CD14-positive monocyte (primary cell): ENCODE measurements at regions not wholly inside any gene's neighbourhood (a gene's known extent, or its start where the extent isn't known, plus 50 kb on each side); places are given as distances from the start of the nearest gene placed in this dataset.

Source experiments
- DNase-seq, 3 donors: peaks; one replicate each; pipeline ENCODE4 v3.0.0-alpha.2; 2011 to 2022
- H2AFZ ChIP-seq: 2 replicates; pipeline ENCODE4 v1.6.0; 2012; ENCODE audit warnings: mild to moderate bottlenecking, low read depth, low read length, inconsistent platforms; ENCODE audit not compliant: insufficient read depth, poor library complexity, severe bottlenecking
- H3K27ac ChIP-seq, 2 donors: 1 replicate in 1 of 2; 2 replicates in 1 of 2; pipeline ENCODE4 v1.5.1; 2012 to 2013; ENCODE audit warnings: low read length in 2 of 2, control low read depth in 1 of 2, inconsistent platforms in 1 of 2, low read depth in 1 of 2, mild to moderate bottlenecking in 1 of 2
- H3K27me3 ChIP-seq, 2 donors: one replicate each; pipeline versions ENCODE4 v1.6.0 to v1.6.1; 2011 to 2013; ENCODE audit warnings: low read length in 2 of 2; ENCODE audit not compliant: control insufficient read depth in 2 of 2, insufficient read depth in 2 of 2
- H3K36me3 ChIP-seq, 2 donors: replicated peaks in 1 of 2; 1 replicate in 1 of 2; 2 replicates in 1 of 2; pipeline versions ENCODE4 v1.5.1 to v1.6.1; 2012 to 2013; ENCODE audit warnings: low read length in 2 of 2, control low read depth in 1 of 2, inconsistent platforms in 1 of 2, mild to moderate bottlenecking in 1 of 2; ENCODE audit not compliant: insufficient read depth in 2 of 2, control insufficient read depth in 1 of 2
- H3K4me1 ChIP-seq, 2 donors: 1 replicate in 1 of 2; 2 replicates in 1 of 2; pipeline versions ENCODE4 v1.5.1 to v1.6.1; 2012 to 2013; ENCODE audit warnings: low read length in 2 of 2, control low read depth in 1 of 2, inconsistent platforms in 1 of 2, mild to moderate bottlenecking in 1 of 2, moderate library complexity in 1 of 2; ENCODE audit not compliant: insufficient read depth in 2 of 2, control insufficient read depth in 1 of 2
- H3K4me2 ChIP-seq: replicated peaks from 2 replicates; pipeline ENCODE3; 2012; ENCODE audit warnings: low read length, moderate library complexity, mild to moderate bottlenecking; ENCODE audit not compliant: poor library complexity, severe bottlenecking; ENCODE audit errors: extremely low read depth
- H3K4me3 ChIP-seq, 3 experiments: fragments of 200-600 bp in 1 of 3; sonication (generic) in 1 of 3; replicated peaks in 1 of 3; 1 replicate in 2 of 3; 2 replicates in 1 of 3; pipeline ENCODE4 v1.5.1; 2011 to 2013; ENCODE audit warnings: low read length in 3 of 3, mild to moderate bottlenecking in 3 of 3, control low read depth in 2 of 3, low read depth in 2 of 3, inconsistent platforms in 1 of 3, moderate library complexity in 1 of 3
- H3K79me2 ChIP-seq: 2 replicates; pipeline ENCODE4 v1.6.0; 2012; ENCODE audit warnings: mild to moderate bottlenecking, control low read depth, inconsistent platforms, low read length, moderate library complexity; ENCODE audit not compliant: insufficient read depth
- H3K9ac ChIP-seq: 2 replicates; pipeline ENCODE4 v1.6.0; 2017; ENCODE audit warnings: low read length, mild to moderate bottlenecking; ENCODE audit not compliant: insufficient read depth, poor library complexity, severe bottlenecking
- H3K9me3 ChIP-seq, 2 donors: replicated peaks in 1 of 2; 1 replicate in 1 of 2; 2 replicates in 1 of 2; pipeline versions ENCODE4 v1.5.1 to v1.6.1; 2012 to 2013; ENCODE audit warnings: low read length in 2 of 2, control low read depth in 1 of 2; ENCODE audit not compliant: control insufficient read depth in 1 of 2, insufficient read depth in 1 of 2
- H4K20me1 ChIP-seq: 2 replicates; pipeline ENCODE4 v1.6.0; 2012; ENCODE audit warnings: mild to moderate bottlenecking, low read length, control low read depth, moderate library complexity; ENCODE audit not compliant: insufficient read depth
- H3K27ac Mint-ChIP-seq, 7 donors: one replicate each; pipeline ENCODE4 v1.8.0; 2020; ENCODE audit warnings: mild to moderate bottlenecking in 7 of 7, mixed read lengths in 7 of 7, moderate library complexity in 6 of 7, inconsistent platforms in 2 of 7
- H3K27me3 Mint-ChIP-seq, 3 donors: one replicate each; pipeline ENCODE4 v1.8.0; 2021 to 2022; ENCODE audit warnings: low read depth in 3 of 3, mild to moderate bottlenecking in 3 of 3, mixed read lengths in 3 of 3, moderate library complexity in 3 of 3, inconsistent platforms in 1 of 3
- H3K36me3 Mint-ChIP-seq, 2 donors: one replicate each; pipeline ENCODE4 v1.8.0; 2020; ENCODE audit warnings: mixed read lengths in 2 of 2, inconsistent platforms in 1 of 2, mild to moderate bottlenecking in 1 of 2
- H3K4me1 Mint-ChIP-seq: one replicate; pipeline ENCODE4 v1.8.0; 2020; ENCODE audit warnings: mild to moderate bottlenecking, mixed read lengths
- H3K4me3 Mint-ChIP-seq, 2 donors: one replicate each; pipeline ENCODE4 v1.8.0; 2020; ENCODE audit warnings: mild to moderate bottlenecking in 2 of 2, mixed read lengths in 2 of 2, moderate library complexity in 1 of 2
- H3K9me3 Mint-ChIP-seq, 7 donors: one replicate each; pipeline ENCODE4 v1.8.0; 2020 to 2022; ENCODE audit warnings: mixed read lengths in 7 of 7, mild to moderate bottlenecking in 6 of 7, moderate library complexity in 6 of 7, inconsistent platforms in 2 of 7
- CTCF ChIP-seq: fragments of 200-600 bp; IDR thresholded peaks from one replicate; pipeline ENCODE4 v1.8.0; 2022; ENCODE audit warnings: antibody characterized with exemption, mild to moderate bottlenecking
- WGBS: methylation state at CpG from one replicate; pipeline ENCODE4 v1.1.5; 2013; ENCODE audit warnings: missing lambda C conversion rate; ENCODE audit not compliant: insufficient coverage; 5-methylcytosine and 5-hydroxymethylcytosine counted together
- intact Hi-C, 2 donors: fragments of 100-400 bp; cut with micrococcal nuclease; formaldehyde crosslinking; loops; one replicate each; pipeline versions ENCODE4 v1.15.0 to v1.15.1; 2023

- no peak for DNase-seq
- intact Hi-C loops: no loop called here
- Mint-ChIP-seq H3K36me3 (no peaks in the 10 kb centered on the region), H3K4me3 (peak overlapping the region in 1 of 2 donors; percentile 40), H3K9me3 (peaks cover 0 to 2% (median 0%) of the 10 kb centered on the region in 7 donors), H3K27ac (no peak overlapping the region), H3K27me3 (peaks cover 0 to 2% (median 0%) of the 10 kb centered on the region in 3 donors), H3K4me1 (peaks cover 2% of the 10 kb centered on the region)
- H3K4me3 ChIP-seq: no peak overlapping the region
- H3K9me3 ChIP-seq: no peaks in the 10 kb centered on the region
- H3K4me2 ChIP-seq: no peak overlapping the region
- WGBS: 58% methylated on average over 6 of the region's 11 CpGs
- H3K27me3 ChIP-seq: no peaks in the 10 kb centered on the region
- no peak overlapping the region for H3K27ac ChIP-seq
- H3K9ac ChIP-seq: no peak overlapping the region
- H4K20me1 ChIP-seq: no peaks in the 10 kb centered on the region
- H3K79me2 ChIP-seq: no peaks in the 10 kb centered on the region
- H3K4me1 ChIP-seq: no peaks in the 10 kb centered on the region
- TF ChIP-seq CTCF: no peak
- no peak overlapping the region for H2AFZ ChIP-seq
- no peaks in the 10 kb centered on the region for H3K36me3 ChIP-seq
These were observed 271.8 kb upstream of the MTNR1B start for GRCh38 chr11:92697461-92698312.

GRCh38 chr11:92698742-92699141 is 270.7 kb upstream of the MTNR1B start:
- intact Hi-C loops: no loop called here
- H3K27me3 Mint-ChIP-seq: peaks cover 0 to 2% (median 0%) of the 10 kb centered on the region in 3 donors
- H3K27ac Mint-ChIP-seq: no peak overlapping the region
- DNase-seq: no peak
- H3K4me2 ChIP-seq: no peak overlapping the region
- no peaks in the 10 kb centered on the region for H3K79me2 ChIP-seq
- H4K20me1 ChIP-seq: no peaks in the 10 kb centered on the region
- no peak overlapping the region for H3K27ac ChIP-seq
- peaks cover 0 to 2% (median 0%) of the 10 kb centered on the region in 7 donors for H3K9me3 Mint-ChIP-seq
- H3K36me3 Mint-ChIP-seq: no peaks in the 10 kb centered on the region
- no CpG with 5 or more reads among the region's 2 CpGs for WGBS
- no peak overlapping the region for H3K4me3 Mint-ChIP-seq
- H3K4me3 ChIP-seq: no peak overlapping the region
- no peaks in the 10 kb centered on the region for H3K27me3 ChIP-seq
- no peak overlapping the region for H3K9ac ChIP-seq
- H3K4me1 ChIP-seq: no peaks in the 10 kb centered on the region
- H3K9me3 ChIP-seq: no peaks in the 10 kb centered on the region
- TF ChIP-seq CTCF: no peak
- no peak overlapping the region for H2AFZ ChIP-seq
- peaks cover 2% of the 10 kb centered on the region for H3K4me1 Mint-ChIP-seq
- H3K36me3 ChIP-seq: no peaks in the 10 kb centered on the region
